ENCODE measurements at regions not wholly inside any gene's neighbourhood (a gene's known extent, or its start where the extent isn't known, plus 50 kb on each side); places are given as distances from the start of the nearest gene placed in this dataset.

GRCh38 chr18:42187611-42188380 is 232.8 kb downstream of the PIK3C3 start:
- DNase-seq = no peak
- no peak overlapping the region for H3K27ac ChIP-seq
- no peaks in the 10 kb centered on the region for H3K27me3 ChIP-seq
- no peak overlapping the region for H3K4me3 ChIP-seq
- 45 to 59% (median 50%) methylated on average over 4 of the region's 4 CpGs for WGBS, 3 donors
- no peak for TF ChIP-seq POLR2A (IDR thresholded peaks at IDR 0.05)
- no peak for TF ChIP-seq EP300 (IDR thresholded peaks at IDR 0.05)
- TF ChIP-seq CTCF (IDR thresholded peaks at IDR 0.05) = no peak
- H3K4me1 ChIP-seq (ENCODE audit: insufficient read depth) = no peaks in the 10 kb centered on the region
- no peaks in the 10 kb centered on the region for H3K36me3 ChIP-seq
- intact Hi-C loops (cut with DNase I) = no loop called here
- H3K9me3 ChIP-seq = peaks cover 0 to 4% of the 10 kb centered on the region in 2 donors

GRCh38 chr18:42190643-42191042 is 235.6 kb downstream of the PIK3C3 start:
- TF ChIP-seq EP300 (IDR thresholded peaks at IDR 0.05) (no peak), POLR2A (IDR thresholded peaks at IDR 0.05) (no peak), CTCF (IDR thresholded peaks at IDR 0.05) (no peak)
- Histone ChIP-seq H3K27ac (no peak overlapping the region), H3K27me3 (no peaks in the 10 kb centered on the region), H3K4me3 (no peak overlapping the region), H3K36me3 (no peaks in the 10 kb centered on the region), H3K9me3 (peaks cover 0 to 4% of the 10 kb centered on the region in 2 donors), H3K4me1 (ENCODE audit: insufficient read depth) (no peaks in the 10 kb centered on the region)
- WGBS, 3 donors = 87 to 98% (median 91%) methylated on average over 3 of the region's 3 CpGs
- intact Hi-C loops (cut with DNase I) = no loop called here
- no peak for DNase-seq

GRCh38 chr18:42192251-42193248 is 237.5 kb downstream of the PIK3C3 start:
- Histone ChIP-seq H3K9me3 (peaks cover 0 to 4% of the 10 kb centered on the region in 2 donors), H3K36me3 (no peaks in the 10 kb centered on the region), H3K4me3 (no peak overlapping the region), H3K27me3 (no peaks in the 10 kb centered on the region), H3K27ac (no peak overlapping the region), H3K4me1 (ENCODE audit: insufficient read depth) (no peaks in the 10 kb centered on the region)
- intact Hi-C loops (cut with DNase I) = no loop called here
- DNase-seq = no peak
- WGBS, 3 donors = 53 to 60% (median 57%) methylated on average over 5 of the region's 5 CpGs
- TF ChIP-seq POLR2A (IDR thresholded peaks at IDR 0.05) (no peak), EP300 (IDR thresholded peaks at IDR 0.05) (no peak), CTCF (IDR thresholded peaks at IDR 0.05) (no peak)

GRCh38 chr18:42196651-42197050 is 241.6 kb downstream of the PIK3C3 start:
- H3K27me3 ChIP-seq = no peaks in the 10 kb centered on the region
- no peak overlapping the region for H3K4me3 ChIP-seq
- H3K27ac ChIP-seq = no peak overlapping the region
- intact Hi-C loops (cut with DNase I) = no loop called here
- H3K4me1 ChIP-seq (ENCODE audit: insufficient read depth) = no peaks in the 10 kb centered on the region
- TF ChIP-seq POLR2A (IDR thresholded peaks at IDR 0.05) (no peak), EP300 (IDR thresholded peaks at IDR 0.05) (no peak), CTCF (IDR thresholded peaks at IDR 0.05) (no peak)
- H3K36me3 ChIP-seq = no peaks in the 10 kb centered on the region
- no peak for DNase-seq
- no peaks in the 10 kb centered on the region for H3K9me3 ChIP-seq
